Endothelial cell of umbilical vein (primary cell): ENCODE measurements at regions not wholly inside any gene's neighbourhood (a gene's known extent, or its start where the extent isn't known, plus 50 kb on each side); places are given as distances from the start of the nearest gene placed in this dataset.

ENCODE experiments used
- BruUV-seq: library from RNA; stranded (reverse); fragments of 400-500 nt; replicated peaks from 2 replicates; lab custom pipeline; 2021; lab: Mats Ljungman, UMichigan
- CTCF ChIA-PET: fragments of 300-600, 350-600 bp; sonication (Branson Sonifier 250); formaldehyde crosslinking; loops from one replicate; lab custom pipeline; 2021; ENCODE audit warnings: antibody characterized with exemption, inconsistent platforms; lab: Charles Lee
- POLR2A ChIA-PET: fragments of 300-600, 350-600 bp; sonication (Branson Sonifier 250); formaldehyde crosslinking; loops from one replicate; lab custom pipeline; 2021; ENCODE audit warnings: antibody characterized with exemption, inconsistent platforms; lab: Charles Lee
- DNase-seq: peaks from one replicate; pipeline ENCODE4 v3.0.0-alpha.2; 2011; ENCODE audit warnings: low read depth, low spot score
- FAIRE-seq: peaks from 2 replicates; lab custom pipeline; 2011; peaks lifted over from hg19 to GRCh38; lab: Jason Lieb, UNC
- H2AFZ ChIP-seq: 2 replicates; pipeline ENCODE4 v1.6.0; 2012; ENCODE audit warnings: low read depth, low read length, control low read depth, inconsistent platforms
- H3K27ac ChIP-seq: 2 replicates; pipeline ENCODE4 v1.5.1; 2011; ENCODE audit warnings: low read depth, mild to moderate bottlenecking, control low read depth, low read length, moderate library complexity; ENCODE audit not compliant: insufficient read depth
- H3K27me3 ChIP-seq, 2 experiments: 2 replicates each; pipeline versions ENCODE4 v1.6.0 to v1.6.1; 2011; ENCODE audit warnings: low read length in 2 of 2, mixed read lengths in 1 of 2; ENCODE audit not compliant: control insufficient read depth in 2 of 2, insufficient read depth in 2 of 2
- H3K36me3 ChIP-seq, 2 experiments: 2 replicates in 1 of 2; 3 replicates in 1 of 2; pipeline ENCODE4 v1.5.1; 2011; ENCODE audit warnings: low read length in 2 of 2, mild to moderate bottlenecking in 1 of 2, moderate library complexity in 1 of 2; ENCODE audit not compliant: control insufficient read depth in 2 of 2, insufficient read depth in 2 of 2; ENCODE audit errors: extremely low read depth in 1 of 2
- H3K4me1 ChIP-seq: 3 replicates; pipeline ENCODE4 v1.5.1; 2011; ENCODE audit warnings: mild to moderate bottlenecking, low read length; ENCODE audit not compliant: control insufficient read depth, insufficient read depth; ENCODE audit errors: extremely low read depth
- H3K4me2 ChIP-seq: 2 replicates; pipeline ENCODE4 v1.6.1; 2011; ENCODE audit warnings: low read length, control low read depth, mixed read lengths; ENCODE audit not compliant: insufficient read depth
- H3K4me3 ChIP-seq, 3 experiments: fragments of 200-600 bp in 1 of 3; sonication (generic), shearing (Covaris generic) in 1 of 3; replicated peaks in 1 of 3; 2 replicates each; pipeline ENCODE4 v1.5.1; 2011 to 2016; ENCODE audit warnings: control low read depth in 3 of 3, low read length in 3 of 3, mild to moderate bottlenecking in 2 of 3, inconsistent platforms in 1 of 3, low read depth in 1 of 3, moderate library complexity in 1 of 3; ENCODE audit not compliant: insufficient read depth in 1 of 3
- H3K79me2 ChIP-seq: 2 replicates; pipeline ENCODE4 v1.6.0; 2012; ENCODE audit warnings: low read length, inconsistent platforms; ENCODE audit not compliant: control insufficient read depth, insufficient read depth
- H3K9ac ChIP-seq: replicated peaks from 2 replicates; pipeline ENCODE3; 2011; ENCODE audit warnings: low read length, control low read depth; ENCODE audit not compliant: insufficient read depth; ENCODE audit errors: extremely low read depth
- H3K9me1 ChIP-seq: replicated peaks from 3 replicates; pipeline ENCODE4 v1.6.0; 2011; ENCODE audit warnings: mild to moderate bottlenecking, low read length; ENCODE audit not compliant: control insufficient read depth, insufficient read depth; ENCODE audit errors: extremely low read depth
- H3K9me3 ChIP-seq: replicated peaks from 2 replicates; pipeline ENCODE4 v1.5.1; 2012; ENCODE audit warnings: low read length, inconsistent platforms; ENCODE audit not compliant: control insufficient read depth, insufficient read depth
- H4K20me1 ChIP-seq: replicated peaks from 2 replicates; pipeline ENCODE3; 2011; ENCODE audit warnings: mild to moderate bottlenecking, low read length; ENCODE audit not compliant: control insufficient read depth, insufficient read depth; ENCODE audit errors: extremely low read depth
- EZH2 ChIP-seq: IDR thresholded peaks from 2 replicates; pipeline ENCODE4 v1.6.1; 2012; ENCODE audit warnings: borderline replicate concordance, low read depth, mild to moderate bottlenecking, moderate library complexity, low read length, inconsistent platforms; ENCODE audit not compliant: severe bottlenecking
- GATA2 ChIP-seq: IDR thresholded peaks from 2 replicates; pipeline ENCODE4 v1.7.0; 2011; ENCODE audit warnings: low read depth, mild to moderate bottlenecking, moderate library complexity, mixed read lengths, low read length; ENCODE audit not compliant: insufficient read length, insufficient read depth
- MAX ChIP-seq: IDR thresholded peaks from 2 replicates; pipeline ENCODE4 v1.6.1; 2011; ENCODE audit not compliant: insufficient read depth, insufficient read length
- MYC ChIP-seq: IDR thresholded peaks from one replicate; pipeline ENCODE4 v1.6.1; 2011; ENCODE audit warnings: mild to moderate bottlenecking, low read depth, low read length
- POLR2A ChIP-seq: IDR thresholded peaks from 2 replicates; pipeline ENCODE4 v1.6.1; 2012; ENCODE audit warnings: low read depth, mild to moderate bottlenecking, control low read depth, low read length
- POLR2AphosphoS5 ChIP-seq: IDR thresholded peaks from 2 replicates; pipeline ENCODE4 v1.6.1; 2012; ENCODE audit warnings: low read depth, mild to moderate bottlenecking, control low read depth, low read length, moderate library complexity; ENCODE audit not compliant: insufficient read depth
- dilution Hi-C: fragments of 300-500 bp; cut with MboI; formaldehyde crosslinking; loops from one replicate; pipeline ENCODE4 v1.15.0; 2019; ENCODE audit warnings: low sequenced_read_pairs; ENCODE audit not compliant: extremely low pct_ligation_motif_present
- intact Hi-C: fragments of 100-400 bp; cut with micrococcal nuclease; formaldehyde crosslinking; loops from one replicate; pipeline ENCODE4 v1.10.0; 2022
- TF ChIP-seq, protein P1 (sequence below), 2 donors: IDR thresholded peaks; 1 replicate in 1 of 2; 2 replicates in 1 of 2; pipeline ENCODE4 v1.5.1; 2011; ENCODE audit warnings: low read length in 2 of 2, mild to moderate bottlenecking in 2 of 2, moderate library complexity in 2 of 2, control low read depth in 1 of 2, inconsistent platforms in 1 of 2, low read depth in 1 of 2; ENCODE audit not compliant: insufficient read depth in 1 of 2; ENCODE audit errors: extremely low read depth in 1 of 2

- H3K9ac ChIP-seq: no peak overlapping the region
- H3K36me3 ChIP-seq: no peaks in the 10 kb centered on the region
- no peaks in the 10 kb centered on the region for H4K20me1 ChIP-seq
- H3K9me1 ChIP-seq: no peaks in the 10 kb centered on the region
- H3K9me3 ChIP-seq: no peaks in the 10 kb centered on the region
- ChIA-PET CTCF (no interaction called here), POLR2A (no interaction called here)
- no peaks in the 10 kb centered on the region for H3K27me3 ChIP-seq
- no peak overlapping the region for H2AFZ ChIP-seq
- no peak overlapping the region for H3K4me3 ChIP-seq
- dilution Hi-C loops (no loop called here), intact Hi-C loops (no loop called here)
- H3K27ac ChIP-seq: no peak overlapping the region
- no peak overlapping the region for H3K4me2 ChIP-seq
- TF ChIP-seq MYC (no peak), POLR2AphosphoS5 (no peak), POLR2A (no peak), MAX (no peak), EZH2 (no peak), GATA2 (no peak)
- TF ChIP-seq, protein P1, sequence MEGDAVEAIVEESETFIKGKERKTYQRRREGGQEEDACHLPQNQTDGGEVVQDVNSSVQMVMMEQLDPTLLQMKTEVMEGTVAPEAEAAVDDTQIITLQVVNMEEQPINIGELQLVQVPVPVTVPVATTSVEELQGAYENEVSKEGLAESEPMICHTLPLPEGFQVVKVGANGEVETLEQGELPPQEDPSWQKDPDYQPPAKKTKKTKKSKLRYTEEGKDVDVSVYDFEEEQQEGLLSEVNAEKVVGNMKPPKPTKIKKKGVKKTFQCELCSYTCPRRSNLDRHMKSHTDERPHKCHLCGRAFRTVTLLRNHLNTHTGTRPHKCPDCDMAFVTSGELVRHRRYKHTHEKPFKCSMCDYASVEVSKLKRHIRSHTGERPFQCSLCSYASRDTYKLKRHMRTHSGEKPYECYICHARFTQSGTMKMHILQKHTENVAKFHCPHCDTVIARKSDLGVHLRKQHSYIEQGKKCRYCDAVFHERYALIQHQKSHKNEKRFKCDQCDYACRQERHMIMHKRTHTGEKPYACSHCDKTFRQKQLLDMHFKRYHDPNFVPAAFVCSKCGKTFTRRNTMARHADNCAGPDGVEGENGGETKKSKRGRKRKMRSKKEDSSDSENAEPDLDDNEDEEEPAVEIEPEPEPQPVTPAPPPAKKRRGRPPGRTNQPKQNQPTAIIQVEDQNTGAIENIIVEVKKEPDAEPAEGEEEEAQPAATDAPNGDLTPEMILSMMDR (IDR thresholded peaks at IDR 0.05; ENCODE audit: extremely low read depth in 1 of 2, insufficient read depth in 1 of 2, low read depth in 1 of 2, low read length in 2 of 2): no peak
- H3K4me1 ChIP-seq: peaks cover 3% of the 10 kb centered on the region
- DNase-seq (no peak), FAIRE-seq (no peak)
- no TSS peak for BruUV-seq
- H3K79me2 ChIP-seq: no peaks in the 10 kb centered on the region
Measured at GRCh38 chr1:99447721-99448120, 183.4 kb downstream of the PLPPR4 start.
